Ishikawa (cell line): ENCODE measurements at regions not wholly inside any gene's neighbourhood (a gene's known extent, or its start where the extent isn't known, plus 50 kb on each side); places are given as distances from the start of the nearest gene placed in this dataset.

Experiments used
- CREB1 ChIP-seq: IDR thresholded peaks from 2 replicates; pipeline ENCODE4 v1.6.1; 2012; ENCODE audit warnings: low read depth
- FOXM1 ChIP-seq: IDR thresholded peaks from 2 replicates; pipeline ENCODE4 v1.6.1; 2012; ENCODE audit warnings: low read depth, borderline replicate concordance
- RAD21 ChIP-seq: IDR thresholded peaks from 2 replicates; pipeline ENCODE4 v1.6.1; 2012; ENCODE audit warnings: low read depth
- TCF12 ChIP-seq: IDR thresholded peaks from 2 replicates; pipeline ENCODE4 v1.6.1; 2012; ENCODE audit warnings: low read depth
- YY1 ChIP-seq: IDR thresholded peaks from 2 replicates; pipeline ENCODE4 v1.6.1; 2012; ENCODE audit warnings: low read depth

- no peak for TF ChIP-seq FOXM1
- no peak for TF ChIP-seq YY1
- TF ChIP-seq RAD21, result no peak
- TF ChIP-seq CREB1, result no peak
- no peak for TF ChIP-seq TCF12
These were observed 178.3 kb upstream of the RAB4A start for GRCh38 chr1:229092377-229093237.
